ENCODE measurements at regions not wholly inside any gene's neighbourhood (a gene's known extent, or its start where the extent isn't known, plus 50 kb on each side); places are given as distances from the start of the nearest gene placed in this dataset.

- TF ChIP-seq POLR2A (IDR thresholded peaks at IDR 0.05): no peak
- TF ChIP-seq CTCF (IDR thresholded peaks at IDR 0.05): no peak
- no peak for TF ChIP-seq POLR2AphosphoS5 (IDR thresholded peaks at IDR 0.05)
These were observed 660.1 kb upstream of the CAMK1G start for GRCh38 chr1:208923456-208923855.
